Keratinocyte (primary cell): ENCODE measurements at regions not wholly inside any gene's neighbourhood (a gene's known extent, or its start where the extent isn't known, plus 50 kb on each side); places are given as distances from the start of the nearest gene placed in this dataset.

Experiments
- EZH2 ChIP-seq: IDR thresholded peaks from one replicate; pipeline ENCODE4 v1.6.1; 2012; ENCODE audit warnings: inconsistent platforms, mild to moderate bottlenecking, low read length, moderate library complexity
- TF ChIP-seq, protein P1 (sequence below), 3 experiments: IDR thresholded peaks in 1 of 3; conservative IDR thresholded peaks in 1 of 3; optimal IDR thresholded peaks in 1 of 3; 2 replicates in 2 of 3; 3 replicates in 1 of 3; pipeline versions ENCODE3 to v1.5.1; 2011; ENCODE audit warnings: low read length in 3 of 3, mild to moderate bottlenecking in 3 of 3, moderate library complexity in 2 of 3, control low read depth in 1 of 3, inconsistent platforms in 1 of 3; ENCODE audit not compliant: insufficient read depth in 2 of 3; ENCODE audit errors: extremely low read depth in 1 of 3

DNA sequence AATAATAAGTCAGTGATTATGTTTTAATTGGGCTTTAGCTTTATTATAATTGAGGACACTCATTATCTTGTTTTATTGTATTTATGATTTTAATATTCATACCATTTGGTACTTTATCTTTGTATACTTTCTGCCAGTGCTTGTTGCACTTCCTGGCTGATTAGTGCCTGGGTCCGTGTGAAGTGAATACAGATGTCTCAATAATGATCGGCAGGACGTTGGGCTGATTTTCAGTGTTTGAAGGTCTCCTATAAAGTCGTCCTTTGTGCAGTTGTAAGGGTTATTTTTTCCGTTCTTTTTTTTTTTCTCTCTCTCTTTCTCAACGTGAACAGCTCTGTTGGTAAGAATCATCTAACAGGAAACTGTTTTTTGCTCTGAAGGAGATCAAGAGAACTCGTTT lies 450.0 kb upstream of the POU3F2 start:
- TF ChIP-seq, protein P1, sequence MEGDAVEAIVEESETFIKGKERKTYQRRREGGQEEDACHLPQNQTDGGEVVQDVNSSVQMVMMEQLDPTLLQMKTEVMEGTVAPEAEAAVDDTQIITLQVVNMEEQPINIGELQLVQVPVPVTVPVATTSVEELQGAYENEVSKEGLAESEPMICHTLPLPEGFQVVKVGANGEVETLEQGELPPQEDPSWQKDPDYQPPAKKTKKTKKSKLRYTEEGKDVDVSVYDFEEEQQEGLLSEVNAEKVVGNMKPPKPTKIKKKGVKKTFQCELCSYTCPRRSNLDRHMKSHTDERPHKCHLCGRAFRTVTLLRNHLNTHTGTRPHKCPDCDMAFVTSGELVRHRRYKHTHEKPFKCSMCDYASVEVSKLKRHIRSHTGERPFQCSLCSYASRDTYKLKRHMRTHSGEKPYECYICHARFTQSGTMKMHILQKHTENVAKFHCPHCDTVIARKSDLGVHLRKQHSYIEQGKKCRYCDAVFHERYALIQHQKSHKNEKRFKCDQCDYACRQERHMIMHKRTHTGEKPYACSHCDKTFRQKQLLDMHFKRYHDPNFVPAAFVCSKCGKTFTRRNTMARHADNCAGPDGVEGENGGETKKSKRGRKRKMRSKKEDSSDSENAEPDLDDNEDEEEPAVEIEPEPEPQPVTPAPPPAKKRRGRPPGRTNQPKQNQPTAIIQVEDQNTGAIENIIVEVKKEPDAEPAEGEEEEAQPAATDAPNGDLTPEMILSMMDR (optimal IDR thresholded peaks at IDR 0.05 in 1 of 3, IDR thresholded peaks at IDR 0.05 in 1 of 3, conservative IDR thresholded peaks at IDR 0.05 in 1 of 3; ENCODE audit: extremely low read depth in 1 of 3, insufficient read depth in 2 of 3, low read length in 3 of 3) = no peak
- TF ChIP-seq EZH2 = no peak
